Prostate gland (tissue), 2 donors: ENCODE measurements at regions not wholly inside any gene's neighbourhood (a gene's known extent, or its start where the extent isn't known, plus 50 kb on each side); places are given as distances from the start of the nearest gene placed in this dataset.

Experiments
- CTCF ChIP-seq, 4 experiments: fragments of 200-600 bp in 2 of 4; fragments of 450-650 bp in 2 of 4; sonication (generic) in 2 of 4; IDR thresholded peaks; 1 replicate in 3 of 4; 2 replicates in 1 of 4; pipeline ENCODE4 v1.5.1; 2016 to 2019; ENCODE audit warnings: antibody characterized with exemption in 4 of 4, mild to moderate bottlenecking in 2 of 4, moderate library complexity in 2 of 4
- POLR2A ChIP-seq: fragments of 450-650 bp; IDR thresholded peaks from one replicate; pipeline ENCODE4 v1.6.1; 2016; ENCODE audit warnings: antibody characterized with exemption, mild to moderate bottlenecking
- POLR2AphosphoS5 ChIP-seq: sonication (generic); formaldehyde crosslinking; IDR thresholded peaks from one replicate; pipeline ENCODE4 v1.6.1; 2017; ENCODE audit warnings: antibody characterized with exemption

- TF ChIP-seq CTCF (IDR thresholded peaks at IDR 0.05): no peak
- no peak for TF ChIP-seq POLR2A
- no peak for TF ChIP-seq POLR2AphosphoS5
Measured at GRCh38 chr20:19833395-19833794, 75.3 kb downstream of the RIN2 start.
